Esophagus muscularis mucosa (tissue), 3 donors: ENCODE measurements at regions not wholly inside any gene's neighbourhood (a gene's known extent, or its start where the extent isn't known, plus 50 kb on each side); places are given as distances from the start of the nearest gene placed in this dataset.

Experiments
- CTCF ChIP-seq, 3 experiments: fragments of 200-600 bp in 2 of 3; fragments of 450-650 bp in 1 of 3; sonication (generic) in 2 of 3; IDR thresholded peaks; one replicate each; pipeline ENCODE4 v1.5.1; 2017 to 2019; ENCODE audit warnings: antibody characterized with exemption in 3 of 3, mild to moderate bottlenecking in 2 of 3, moderate library complexity in 1 of 3
- EP300 ChIP-seq: sonication (generic); formaldehyde crosslinking; IDR thresholded peaks from one replicate; pipeline ENCODE4 v1.6.1; 2017; ENCODE audit warnings: antibody characterized with exemption

GRCh38 chr14:22079766-22080165 is 406.1 kb upstream of the OR4E1 start:
- TF ChIP-seq CTCF (IDR thresholded peaks at IDR 0.05) (no peak), EP300 (no peak)
